ENCODE measurements at regions not wholly inside any gene's neighbourhood (a gene's known extent, or its start where the extent isn't known, plus 50 kb on each side); places are given as distances from the start of the nearest gene placed in this dataset.

- H3K9me3 ChIP-seq (ENCODE audit: low read depth, low read length, poor library complexity, severe bottlenecking) = no peaks in the 10 kb centered on the region
- no peaks in the 10 kb centered on the region for H3K4me1 ChIP-seq (ENCODE audit: insufficient read depth, low read length, poor library complexity, severe bottlenecking)
- ChIA-PET POLR2A (ENCODE audit: low non-redundant PET) (no interaction called here), CTCF (no interaction called here)
- H3K27me3 ChIP-seq (replicated peaks; ENCODE audit: insufficient read depth, low read depth, low read length, poor library complexity) = peaks cover 2% of the 10 kb centered on the region
- intact Hi-C loops (cut with micrococcal nuclease; ENCODE audit: unreplicated experiment) = no loop called here
- no TSS peak for BruUV-seq (replicated peaks)
- H3K27ac ChIP-seq (ENCODE audit: low read depth, low read length, poor library complexity, severe bottlenecking) = no peak overlapping the region
- H3K4me3 ChIP-seq (ENCODE audit: low read depth, low read length, poor library complexity, severe bottlenecking) = no peak overlapping the region
- no peak for DNase-seq (ENCODE audit: low spot score)
- no peaks in the 10 kb centered on the region for H3K36me3 ChIP-seq (ENCODE audit: insufficient read depth, low read length, poor library complexity, severe bottlenecking)
- TF ChIP-seq CTCF (conservative IDR thresholded peaks at IDR 0.05; ENCODE audit: low read depth, low read length) (no peak), EZH2 (IDR thresholded peaks at IDR 0.05; ENCODE audit: borderline replicate concordance, low read depth, low read length, poor library complexity, severe bottlenecking) (no peak)
Measured at GRCh38 chr3:18765161-18765560, 340.0 kb upstream of the SATB1 start.

GRCh38 chr3:18761530-18761929 is 336.4 kb upstream of the SATB1 start:
- DNase-seq (ENCODE audit: low spot score) = no peak
- H3K9me3 ChIP-seq (ENCODE audit: low read depth, low read length, poor library complexity, severe bottlenecking) = no peaks in the 10 kb centered on the region
- no peak overlapping the region for H3K4me3 ChIP-seq (ENCODE audit: low read depth, low read length, poor library complexity, severe bottlenecking)
- H3K36me3 ChIP-seq (ENCODE audit: insufficient read depth, low read length, poor library complexity, severe bottlenecking) = no peaks in the 10 kb centered on the region
- intact Hi-C loops (cut with micrococcal nuclease; ENCODE audit: unreplicated experiment) = no loop called here
- BruUV-seq (replicated peaks) = no TSS peak
- peaks cover 2% of the 10 kb centered on the region for H3K27me3 ChIP-seq (replicated peaks; ENCODE audit: insufficient read depth, low read depth, low read length, poor library complexity)
- TF ChIP-seq CTCF (conservative IDR thresholded peaks at IDR 0.05; ENCODE audit: low read depth, low read length) = no peak
- TF ChIP-seq EZH2 (IDR thresholded peaks at IDR 0.05; ENCODE audit: borderline replicate concordance, low read depth, low read length, poor library complexity, severe bottlenecking) = no peak
- H3K4me1 ChIP-seq (ENCODE audit: insufficient read depth, low read length, poor library complexity, severe bottlenecking) = no peaks in the 10 kb centered on the region
- POLR2A ChIA-PET (ENCODE audit: low non-redundant PET) = no interaction called here
- CTCF ChIA-PET = no interaction called here
- H3K27ac ChIP-seq (ENCODE audit: low read depth, low read length, poor library complexity, severe bottlenecking) = no peak overlapping the region

- ChIA-PET CTCF (interaction anchor here (1.5 kb wide), 1 partner anchor 864 kb away, joined by 4 read pairs; no protein-coding TSS in a partner anchor), POLR2A (ENCODE audit: low non-redundant PET) (no interaction called here)
- intact Hi-C loops (cut with micrococcal nuclease; ENCODE audit: unreplicated experiment) = loop anchor here (2.0 to 10.0 kb wide), 2 partner anchors 199 to 873 kb away; no protein-coding TSS in a partner anchor
- BruUV-seq (replicated peaks) = no TSS peak
- no peak overlapping the region for H3K4me3 ChIP-seq (ENCODE audit: low read depth, low read length, poor library complexity, severe bottlenecking)
- H3K36me3 ChIP-seq (ENCODE audit: insufficient read depth, low read length, poor library complexity, severe bottlenecking) = no peaks in the 10 kb centered on the region
- peaks cover 1% of the 10 kb centered on the region for H3K27me3 ChIP-seq (replicated peaks; ENCODE audit: insufficient read depth, low read depth, low read length, poor library complexity)
- H3K9me3 ChIP-seq (ENCODE audit: low read depth, low read length, poor library complexity, severe bottlenecking) = no peaks in the 10 kb centered on the region
- TF ChIP-seq EZH2 (IDR thresholded peaks at IDR 0.05; ENCODE audit: borderline replicate concordance, low read depth, low read length, poor library complexity, severe bottlenecking) (no peak), CTCF (conservative IDR thresholded peaks at IDR 0.05; ENCODE audit: low read depth, low read length) (peak; percentile 71)
- no peaks in the 10 kb centered on the region for H3K4me1 ChIP-seq (ENCODE audit: insufficient read depth, low read length, poor library complexity, severe bottlenecking)
- DNase-seq (ENCODE audit: low spot score) = peak; percentile 56
- H3K27ac ChIP-seq (ENCODE audit: low read depth, low read length, poor library complexity, severe bottlenecking) = no peak overlapping the region
Measured at GRCh38 chr3:18758047-18758704, 333.0 kb upstream of the SATB1 start.
